Activated CD4-positive, alpha-beta memory T cell treated with anti-CD3 and anti-CD28 coated beads for 36 hours (primary cell): ENCODE measurements at regions not wholly inside any gene's neighbourhood (a gene's known extent, or its start where the extent isn't known, plus 50 kb on each side); places are given as distances from the start of the nearest gene placed in this dataset.
"Not testable (repeated sequence)": the region's sequence is repeated elsewhere in the genome, so short reads cannot be mapped to it uniquely, and the experiment has no call there.

Experiments
- CTCF ChIA-PET: fragments of 350-600 bp; sonication (Branson Sonifier 250); formaldehyde crosslinking; loops from one replicate; lab custom pipeline; 2021; ENCODE audit warnings: antibody characterized with exemption, inconsistent platforms; lab: Charles Lee
- POLR2A ChIA-PET: fragments of 350-600 bp; sonication (Branson Sonifier 250); formaldehyde crosslinking; loops from one replicate; lab custom pipeline; 2021; ENCODE audit warnings: antibody characterized with exemption; lab: Charles Lee
- DNase-seq: peaks from one replicate; pipeline ENCODE4 v3.0.0-alpha.2; 2020
- H3K27ac Mint-ChIP-seq: one replicate; pipeline ENCODE4 v1.8.0; 2021; ENCODE audit warnings: mixed read lengths
- H3K27me3 Mint-ChIP-seq: one replicate; pipeline ENCODE4 v1.8.0; 2021; ENCODE audit warnings: mixed read lengths
- H3K36me3 Mint-ChIP-seq: one replicate; pipeline ENCODE4 v1.8.0; 2021; ENCODE audit warnings: mixed read lengths
- H3K4me1 Mint-ChIP-seq: one replicate; pipeline ENCODE4 v1.8.0; 2021; ENCODE audit warnings: low read depth, mixed read lengths
- H3K4me3 Mint-ChIP-seq: one replicate; pipeline ENCODE4 v1.8.0; 2021; ENCODE audit warnings: mild to moderate bottlenecking, mixed read lengths
- H3K9me3 Mint-ChIP-seq: one replicate; pipeline ENCODE4 v1.8.0; 2021; ENCODE audit warnings: mixed read lengths
- intact Hi-C: fragments of 100-400 bp; cut with micrococcal nuclease; formaldehyde crosslinking; loops from one replicate; pipeline ENCODE4 v1.15.1; 2023

DNA sequence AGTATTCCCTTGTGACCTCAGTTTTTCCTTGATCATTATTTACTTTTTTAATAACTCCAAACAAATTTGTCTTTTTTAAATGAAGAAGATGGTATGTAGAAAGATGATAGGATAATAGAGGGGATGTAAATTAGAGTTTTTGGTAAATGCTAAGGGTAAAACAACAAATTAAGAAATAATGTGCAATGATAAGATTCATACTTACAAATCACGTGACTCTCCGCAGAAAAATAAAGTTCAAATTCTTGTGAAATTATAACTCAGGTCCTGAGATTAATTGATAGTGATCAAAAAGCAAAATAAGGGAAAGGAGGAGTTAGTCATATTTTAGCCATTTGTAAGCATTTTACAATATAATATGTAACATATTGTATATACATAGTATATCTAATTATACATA is 304.1 kb upstream of the KCNH7 start:
- intact Hi-C loops = no loop called here
- H3K36me3 Mint-ChIP-seq = no peaks in the 10 kb centered on the region
- peaks cover 17% of the 10 kb centered on the region for H3K9me3 Mint-ChIP-seq
- H3K27ac Mint-ChIP-seq = no peak overlapping the region
- no peak overlapping the region for H3K4me3 Mint-ChIP-seq
- no peak for DNase-seq
- H3K27me3 Mint-ChIP-seq = no peaks in the 10 kb centered on the region
- CTCF ChIA-PET = no interaction called here
- POLR2A ChIA-PET = no interaction called here
- H3K4me1 Mint-ChIP-seq = no peaks in the 10 kb centered on the region

DNA sequence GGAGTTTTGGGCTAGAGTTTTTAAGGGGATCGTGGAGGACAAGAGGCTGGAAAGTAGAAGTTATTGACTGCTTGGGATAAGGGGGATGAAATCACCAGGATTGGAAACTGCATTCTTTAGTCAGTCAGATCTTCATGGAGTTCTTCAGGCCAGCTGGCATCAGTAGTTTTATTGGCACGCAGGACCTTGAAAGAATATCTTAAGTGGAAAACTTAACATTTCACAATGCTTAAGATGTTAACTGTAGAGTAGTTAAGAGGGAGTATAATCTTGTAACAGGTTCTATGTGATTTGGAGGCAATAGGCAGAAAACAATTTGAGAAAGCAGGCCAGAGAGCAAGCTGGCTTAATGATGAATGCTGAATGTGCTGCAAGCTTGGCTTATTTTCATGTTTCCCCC is 300.4 kb upstream of the KCNH7 start:
- Mint-ChIP-seq H3K4me1 (no peaks in the 10 kb centered on the region), H3K27ac (no peak overlapping the region), H3K27me3 (no peaks in the 10 kb centered on the region), H3K36me3 (no peaks in the 10 kb centered on the region), H3K4me3 (no peak overlapping the region), H3K9me3 (peaks cover 7% of the 10 kb centered on the region)
- ChIA-PET CTCF (no interaction called here), POLR2A (no interaction called here)
- DNase-seq = no peak
- intact Hi-C loops = no loop called here

DNA sequence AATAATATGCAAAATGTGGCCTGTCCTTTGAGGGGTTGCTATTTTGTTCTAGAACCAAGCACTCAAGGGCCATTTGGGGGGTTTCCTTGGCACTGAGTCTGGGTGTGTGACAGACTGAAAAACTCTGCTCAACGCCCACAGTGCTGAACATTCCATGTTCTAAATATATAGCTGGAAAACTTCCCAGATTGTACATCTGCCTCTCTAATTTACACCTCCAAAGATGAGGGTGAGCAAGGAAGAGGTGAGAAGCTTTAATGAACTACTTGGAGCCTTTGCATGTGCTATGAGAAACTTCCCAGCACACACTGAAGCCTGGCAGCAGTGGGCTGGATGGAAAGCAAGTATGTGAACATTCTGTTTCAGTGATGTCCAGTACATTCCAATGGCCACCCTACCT is 296.7 kb upstream of the KCNH7 start:
- Mint-ChIP-seq H3K27me3 (no peaks in the 10 kb centered on the region), H3K36me3 (no peaks in the 10 kb centered on the region), H3K9me3 (peaks cover 7% of the 10 kb centered on the region), H3K4me3 (no peak overlapping the region), H3K4me1 (no peaks in the 10 kb centered on the region), H3K27ac (no peak overlapping the region)
- DNase-seq = no peak
- intact Hi-C loops = no loop called here
- ChIA-PET POLR2A (no interaction called here), CTCF (no interaction called here)

DNA sequence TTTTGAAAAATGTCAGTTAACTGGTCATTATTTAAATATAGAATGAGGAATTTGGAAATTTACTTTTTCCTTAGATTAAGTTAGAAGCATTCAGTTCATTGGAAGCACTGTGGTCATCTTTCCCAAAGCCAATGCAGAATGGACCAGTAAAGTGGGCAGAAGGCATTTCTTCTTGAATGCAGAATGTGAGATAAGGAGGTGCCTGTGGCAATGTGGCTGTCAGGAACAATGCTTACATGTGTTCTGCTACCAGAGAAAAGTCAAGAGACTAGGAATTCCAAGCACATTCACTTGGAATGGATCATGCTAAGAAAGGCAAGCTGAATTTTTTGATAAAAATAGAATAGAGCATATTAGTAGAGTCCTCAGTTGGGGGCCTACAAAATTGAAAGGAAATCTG is 295.0 kb upstream of the KCNH7 start:
- Mint-ChIP-seq H3K27ac (no peak overlapping the region), H3K27me3 (no peaks in the 10 kb centered on the region), H3K36me3 (no peaks in the 10 kb centered on the region), H3K9me3 (peaks cover 3% of the 10 kb centered on the region), H3K4me1 (no peaks in the 10 kb centered on the region), H3K4me3 (no peak overlapping the region)
- ChIA-PET CTCF (no interaction called here), POLR2A (no interaction called here)
- intact Hi-C loops = loop anchor here (1.0 kb wide), 1 partner anchor 243 kb away; no protein-coding TSS in a partner anchor
- DNase-seq = no peak

DNA sequence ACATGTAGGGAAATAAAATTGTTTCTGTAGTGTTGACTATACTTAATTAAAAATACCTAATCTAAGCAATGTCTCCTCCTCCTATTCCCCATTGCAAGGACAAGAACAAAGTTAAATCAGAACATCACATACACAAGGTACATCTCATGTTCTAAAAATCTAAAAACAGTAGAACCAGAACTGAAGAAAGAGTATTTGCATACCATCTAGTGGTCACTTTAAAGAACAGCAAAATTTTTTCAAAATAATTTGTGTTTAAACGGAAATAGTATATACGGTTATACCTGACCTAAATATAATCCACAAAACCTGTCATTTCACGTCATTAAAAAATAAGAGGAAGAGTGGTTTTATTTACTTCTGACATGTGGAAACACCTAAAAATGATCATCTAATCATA is 294.3 kb upstream of the KCNH7 start:
- DNase-seq = no peak
- H3K9me3 Mint-ChIP-seq = no peaks in the 10 kb centered on the region
- no peaks in the 10 kb centered on the region for H3K36me3 Mint-ChIP-seq
- CTCF ChIA-PET = no interaction called here
- intact Hi-C loops = loop anchor here (1.0 kb wide), 1 partner anchor 243 kb away; no protein-coding TSS in a partner anchor
- no peaks in the 10 kb centered on the region for H3K4me1 Mint-ChIP-seq
- no peak overlapping the region for H3K4me3 Mint-ChIP-seq
- H3K27ac Mint-ChIP-seq = no peak overlapping the region
- no peaks in the 10 kb centered on the region for H3K27me3 Mint-ChIP-seq
- POLR2A ChIA-PET = no interaction called here

DNA sequence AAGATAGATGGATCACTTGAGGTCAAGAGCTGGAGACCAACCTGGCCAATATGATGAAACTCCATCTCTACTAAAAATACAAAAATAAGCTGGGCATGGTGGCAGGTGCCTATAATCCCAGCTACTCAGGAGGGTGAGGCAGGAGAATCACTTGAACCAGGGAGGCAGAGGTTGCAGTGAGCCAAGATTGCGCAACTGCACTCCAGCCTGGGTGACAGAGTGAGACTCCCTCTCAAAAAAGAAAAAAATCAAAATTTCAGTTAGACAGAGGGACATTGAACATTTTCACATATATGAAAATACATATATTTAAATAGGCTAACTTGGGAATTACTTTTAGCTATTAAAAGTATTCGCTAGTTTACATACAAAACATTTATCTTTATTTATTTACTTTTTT is 293.6 kb upstream of the KCNH7 start:
- H3K27ac Mint-ChIP-seq, intact Hi-C loops, H3K27me3 Mint-ChIP-seq, DNase-seq, H3K9me3 Mint-ChIP-seq, H3K36me3 Mint-ChIP-seq, H3K4me3 Mint-ChIP-seq, H3K4me1 Mint-ChIP-seq, POLR2A ChIA-PET, CTCF ChIA-PET: not testable (repeated sequence)

DNA sequence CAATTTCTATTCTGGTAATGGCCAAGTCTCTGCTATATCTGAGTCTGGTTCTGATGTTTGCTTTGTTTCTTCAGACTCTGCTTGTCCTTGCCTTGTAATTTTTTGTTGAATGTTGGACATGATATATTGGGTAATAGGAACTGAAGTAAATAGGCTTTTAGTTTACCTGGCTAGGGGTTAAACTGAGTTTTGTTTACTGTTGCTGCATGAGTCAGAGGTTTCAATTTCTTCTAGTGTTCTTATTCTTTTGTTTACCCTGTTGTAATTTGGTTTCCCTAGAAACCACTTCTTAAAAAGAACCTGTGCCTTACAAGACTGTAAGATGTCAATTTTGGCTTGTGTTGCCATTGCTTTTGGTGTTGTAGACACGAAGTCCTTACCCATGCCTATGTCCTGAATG is 285.0 kb upstream of the KCNH7 start:
- intact Hi-C loops = no loop called here
- Mint-ChIP-seq H3K4me3 (no peak overlapping the region), H3K27ac (no peak overlapping the region), H3K4me1 (no peaks in the 10 kb centered on the region), H3K9me3 (no peaks in the 10 kb centered on the region), H3K36me3 (no peaks in the 10 kb centered on the region), H3K27me3 (no peaks in the 10 kb centered on the region)
- POLR2A ChIA-PET = no interaction called here
- no peak for DNase-seq
- CTCF ChIA-PET = no interaction called here

DNA sequence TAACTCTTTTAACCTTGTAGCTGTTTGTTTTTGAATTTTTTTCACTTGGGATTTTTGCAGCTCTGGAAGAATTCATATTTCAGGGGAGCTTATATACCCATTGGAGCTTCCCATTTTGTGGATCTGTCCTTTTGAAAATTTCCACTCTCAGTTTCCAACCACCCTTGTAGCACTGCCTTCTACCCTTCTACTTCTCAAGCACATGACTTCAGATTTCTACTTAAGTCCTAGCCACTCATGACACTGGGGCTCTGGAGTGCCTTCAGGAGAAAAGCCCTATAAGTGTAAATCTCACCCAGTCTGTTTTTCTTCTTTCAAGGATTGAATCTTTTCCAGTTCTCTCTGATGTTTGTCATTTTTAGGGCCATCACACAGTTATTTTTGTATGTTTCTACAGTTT is 283.7 kb upstream of the KCNH7 start:
- DNase-seq = no peak
- ChIA-PET CTCF (interaction anchor here (0.6 kb wide), 1 partner anchor 422 kb away, joined by 3 read pairs; no protein-coding TSS in a partner anchor), POLR2A (no interaction called here)
- Mint-ChIP-seq H3K4me3 (no peak overlapping the region), H3K4me1 (no peaks in the 10 kb centered on the region), H3K9me3 (no peaks in the 10 kb centered on the region), H3K27me3 (no peaks in the 10 kb centered on the region), H3K36me3 (no peaks in the 10 kb centered on the region), H3K27ac (no peak overlapping the region)
- intact Hi-C loops = no loop called here

DNA sequence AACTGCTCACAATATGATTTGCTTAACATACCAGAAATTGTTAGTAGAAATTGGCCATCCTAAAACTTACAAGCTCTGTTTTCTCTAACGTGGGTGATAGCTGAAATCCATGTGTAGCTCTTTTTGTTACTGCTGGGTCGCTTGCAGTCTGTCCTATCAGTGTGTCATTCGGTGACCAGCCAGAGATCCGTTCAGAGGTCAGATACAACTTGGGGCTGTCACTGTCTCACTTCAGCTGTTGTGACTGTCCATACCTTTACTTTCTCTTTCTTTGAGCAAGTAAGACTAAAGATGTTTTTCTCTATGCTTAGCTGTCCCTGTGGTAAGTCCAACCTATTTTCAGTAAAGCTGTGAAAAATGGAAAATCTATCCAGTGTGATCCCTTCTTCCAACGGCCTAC is 282.9 kb upstream of the KCNH7 start:
- no peaks in the 10 kb centered on the region for H3K27me3 Mint-ChIP-seq
- H3K4me3 Mint-ChIP-seq = no peak overlapping the region
- ChIA-PET CTCF (no interaction called here), POLR2A (no interaction called here)
- DNase-seq = no peak
- intact Hi-C loops = no loop called here
- no peaks in the 10 kb centered on the region for H3K36me3 Mint-ChIP-seq
- no peaks in the 10 kb centered on the region for H3K4me1 Mint-ChIP-seq
- H3K9me3 Mint-ChIP-seq = no peaks in the 10 kb centered on the region
- no peak overlapping the region for H3K27ac Mint-ChIP-seq

DNA sequence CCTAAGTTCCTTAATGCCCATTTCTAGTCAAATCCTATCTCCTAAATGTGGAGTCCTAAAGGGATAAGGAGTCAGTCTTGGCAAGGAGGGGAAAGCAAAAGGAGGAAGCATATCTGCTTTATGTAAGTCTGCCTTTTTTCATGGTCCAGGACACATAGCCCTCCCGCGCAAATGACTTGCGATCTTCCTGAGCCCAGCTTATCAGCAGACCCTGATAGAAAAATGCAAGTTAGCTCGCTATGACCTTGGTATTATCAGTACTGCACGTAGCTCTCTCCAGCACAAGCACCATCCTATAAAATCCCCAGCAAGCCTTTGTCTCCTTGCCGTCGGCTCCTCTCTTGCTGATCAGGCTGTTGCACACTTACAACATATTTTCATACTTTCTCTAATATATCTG is 281.4 kb upstream of the KCNH7 start:
- H3K4me1 Mint-ChIP-seq = no peaks in the 10 kb centered on the region
- intact Hi-C loops = no loop called here
- H3K27me3 Mint-ChIP-seq = no peaks in the 10 kb centered on the region
- POLR2A ChIA-PET = no interaction called here
- H3K36me3 Mint-ChIP-seq = no peaks in the 10 kb centered on the region
- CTCF ChIA-PET = no interaction called here
- H3K9me3 Mint-ChIP-seq = no peaks in the 10 kb centered on the region
- no peak for DNase-seq
- H3K27ac Mint-ChIP-seq = no peak overlapping the region
- H3K4me3 Mint-ChIP-seq = no peak overlapping the region

DNA sequence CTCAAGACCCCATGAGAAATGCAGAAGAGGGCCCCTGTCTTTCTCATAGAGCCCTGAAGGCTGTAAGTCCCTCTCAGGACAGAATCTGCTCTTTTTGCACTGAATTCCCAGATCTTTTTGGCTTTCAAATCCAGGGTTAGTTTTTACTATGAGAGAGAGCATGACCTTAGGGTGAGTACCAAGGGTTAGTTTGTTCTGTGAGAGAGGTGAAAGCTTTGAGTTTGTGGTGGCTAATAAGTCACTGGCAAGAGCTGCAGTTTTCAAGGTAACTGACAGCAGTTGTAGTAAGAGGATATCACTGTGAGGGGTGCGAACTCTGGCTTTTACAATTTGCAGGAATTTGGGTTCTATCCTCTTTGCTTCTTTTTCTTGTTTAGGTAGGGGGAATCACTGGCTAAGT is 248.4 kb upstream of the KCNH7 start:
- CTCF ChIA-PET = no interaction called here
- Mint-ChIP-seq H3K4me1 (no peaks in the 10 kb centered on the region), H3K4me3 (no peak overlapping the region), H3K27ac (no peak overlapping the region), H3K36me3 (no peaks in the 10 kb centered on the region), H3K27me3 (no peaks in the 10 kb centered on the region), H3K9me3 (peaks cover 19% of the 10 kb centered on the region)
- intact Hi-C loops = no loop called here
- no peak for DNase-seq
- POLR2A ChIA-PET = no interaction called here

DNA sequence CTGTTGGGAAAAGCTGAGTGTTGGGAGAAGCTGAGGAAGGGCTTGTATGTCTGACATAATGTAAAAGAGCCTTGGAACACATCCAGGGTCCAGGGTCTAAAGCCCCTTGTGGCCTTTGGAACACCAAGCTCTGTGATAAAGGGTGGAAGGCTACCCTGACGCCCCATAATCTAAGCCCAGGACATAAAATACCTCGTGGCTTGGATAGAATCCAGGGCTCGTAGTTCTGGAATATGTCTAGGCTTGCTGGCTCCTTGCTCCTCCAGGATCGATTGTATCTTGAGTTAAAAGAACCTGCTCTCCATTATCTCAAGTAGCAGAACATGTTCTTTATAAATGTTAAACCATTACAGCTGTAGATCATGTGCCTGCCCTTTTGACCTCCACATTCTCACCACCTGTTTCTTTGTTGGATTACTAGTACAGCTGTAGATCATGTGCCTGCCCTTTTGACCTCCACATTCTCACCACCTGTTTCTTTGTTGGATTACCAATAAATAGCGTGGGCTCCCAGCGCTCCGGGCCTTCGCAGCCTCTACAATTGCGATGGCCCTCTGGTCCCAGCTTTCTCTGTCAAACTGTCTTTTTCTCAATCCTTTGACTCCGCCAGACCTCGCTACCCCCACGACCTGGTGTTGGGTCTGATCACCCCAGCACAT is 246.9 kb upstream of the KCNH7 start:
- POLR2A ChIA-PET, H3K27ac Mint-ChIP-seq, H3K4me1 Mint-ChIP-seq, intact Hi-C loops, DNase-seq, H3K27me3 Mint-ChIP-seq, H3K4me3 Mint-ChIP-seq, H3K36me3 Mint-ChIP-seq: not testable (repeated sequence)
- CTCF ChIA-PET = interaction anchor here (0.8 kb wide), 1 partner anchor 11 kb away, joined by 3 read pairs; no protein-coding TSS in a partner anchor
- H3K9me3 Mint-ChIP-seq = peaks cover 22% of the 10 kb centered on the region

DNA sequence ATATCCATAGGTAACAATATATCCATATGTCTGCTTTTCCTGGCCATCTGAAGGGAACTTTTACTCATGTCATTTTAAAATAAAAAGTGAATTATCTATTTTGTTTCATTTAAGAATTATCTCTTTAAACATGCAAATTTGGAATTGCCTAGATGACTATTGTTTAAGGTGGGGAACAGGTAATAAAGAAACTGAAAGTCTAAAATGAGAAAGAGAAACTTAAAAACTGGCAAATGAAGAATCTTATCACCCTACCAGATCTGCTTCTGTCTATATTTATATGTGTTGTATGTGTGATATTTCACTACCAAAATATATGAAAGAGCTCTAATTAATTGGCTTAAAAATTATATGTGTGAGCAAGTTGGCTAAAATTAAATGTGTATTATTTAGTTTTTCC is 243.2 kb upstream of the KCNH7 start:
- no peak overlapping the region for H3K27ac Mint-ChIP-seq
- H3K9me3 Mint-ChIP-seq = peaks cover 22% of the 10 kb centered on the region
- no peaks in the 10 kb centered on the region for H3K4me1 Mint-ChIP-seq
- H3K36me3 Mint-ChIP-seq = no peaks in the 10 kb centered on the region
- H3K4me3 Mint-ChIP-seq = no peak overlapping the region
- ChIA-PET CTCF (no interaction called here), POLR2A (no interaction called here)
- intact Hi-C loops = no loop called here
- H3K27me3 Mint-ChIP-seq = no peaks in the 10 kb centered on the region
- no peak for DNase-seq
